Skeletal muscle satellite cell (primary cell): ENCODE measurements at regions not wholly inside any gene's neighbourhood (a gene's known extent, or its start where the extent isn't known, plus 50 kb on each side); places are given as distances from the start of the nearest gene placed in this dataset.

Experiments used
- H3K27me3 ChIP-seq: 2 replicates; pipeline ENCODE4 v1.7.0; 2013; ENCODE audit warnings: low read length; ENCODE audit not compliant: control insufficient read depth, insufficient read depth
- H3K36me3 ChIP-seq: 2 replicates; pipeline ENCODE4 v1.7.0; 2013; ENCODE audit warnings: mild to moderate bottlenecking, control low read depth, low read length; ENCODE audit not compliant: insufficient read depth
- H3K4me1 ChIP-seq: 2 replicates; pipeline ENCODE4 v1.7.0; 2013; ENCODE audit warnings: low read length; ENCODE audit not compliant: control insufficient read depth, insufficient read depth
- H3K4me2 ChIP-seq: 2 replicates; pipeline ENCODE4 v1.7.0; 2013; ENCODE audit warnings: mild to moderate bottlenecking, low read length
- H3K4me3 ChIP-seq: 2 replicates; pipeline ENCODE4 v1.7.0; 2013; ENCODE audit warnings: low read length
- H3K9ac ChIP-seq: 2 replicates; pipeline ENCODE4 v1.7.0; 2013; ENCODE audit warnings: mild to moderate bottlenecking, low read depth, low read length, moderate library complexity
- H3K9me3 ChIP-seq: replicated peaks from 2 replicates; pipeline ENCODE4 v1.7.0; 2013; ENCODE audit warnings: mild to moderate bottlenecking, control low read depth, low read length

DNA sequence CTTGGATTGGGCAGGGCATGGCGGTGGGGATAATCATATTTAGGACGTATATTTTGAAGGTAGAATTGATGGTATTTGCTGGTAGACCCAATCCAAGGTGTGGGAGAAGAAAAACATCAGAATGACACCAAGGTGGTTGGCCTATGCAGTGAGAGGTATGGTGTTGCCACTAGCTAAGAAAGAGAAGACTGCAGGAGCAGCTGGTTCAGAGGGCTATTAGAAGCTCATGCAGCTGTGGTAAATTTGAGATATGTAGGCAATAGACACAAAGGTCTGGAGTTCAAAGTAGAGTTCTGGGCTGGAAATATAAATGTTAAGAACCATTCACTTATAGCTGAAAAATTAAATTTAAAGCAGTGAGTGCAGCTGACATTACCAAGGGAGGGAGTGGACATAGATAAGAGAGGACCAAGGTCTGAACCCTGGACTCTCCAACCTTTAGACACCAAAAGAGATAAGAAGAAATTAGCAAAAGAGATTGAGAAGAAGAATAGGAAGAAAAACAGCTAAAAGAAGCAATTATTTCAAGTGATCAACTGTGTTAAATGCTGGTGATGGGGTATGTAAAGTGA is 74.7 kb upstream of the FAM169A start:
- no peaks in the 10 kb centered on the region for H3K9me3 ChIP-seq
- H3K4me2 ChIP-seq, result no peak overlapping the region
- H3K4me3 ChIP-seq, result no peak overlapping the region
- no peaks in the 10 kb centered on the region for H3K4me1 ChIP-seq
- H3K9ac ChIP-seq, result no peak overlapping the region
- H3K27me3 ChIP-seq, result peaks cover 30% of the 10 kb centered on the region
- H3K36me3 ChIP-seq, result no peaks in the 10 kb centered on the region

DNA sequence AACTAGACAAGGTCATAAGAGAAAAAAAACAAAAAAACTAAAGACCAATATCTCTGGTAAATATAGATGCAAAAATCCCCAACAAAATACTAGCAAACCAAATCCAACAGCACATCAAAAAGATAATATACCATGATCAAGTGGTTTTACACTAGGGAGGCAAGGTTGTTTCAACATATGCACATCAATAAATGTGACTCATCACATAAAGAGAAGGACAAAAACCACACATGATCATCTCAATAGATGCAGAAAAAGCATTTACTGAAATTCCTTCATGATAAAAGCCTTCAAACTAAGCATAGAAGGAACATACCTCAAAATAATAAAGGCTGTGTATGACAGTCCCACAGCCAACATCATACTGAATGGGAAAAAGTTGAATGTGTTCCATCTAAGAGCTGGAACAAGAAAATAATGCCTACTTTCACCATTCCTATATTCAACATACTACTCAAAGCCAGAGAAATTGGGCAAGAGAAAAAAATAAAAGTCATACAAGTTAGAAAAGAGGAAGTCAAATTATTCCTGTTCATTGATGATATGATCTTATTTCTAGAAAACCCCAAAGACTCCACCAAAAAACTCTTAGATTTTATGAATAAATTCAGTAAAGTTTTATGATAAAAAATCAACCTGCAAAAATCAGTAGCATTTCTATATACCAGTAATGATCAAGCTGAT is 72.2 kb upstream of the FAM169A start:
- Histone ChIP-seq H3K4me1 (no peaks in the 10 kb centered on the region), H3K9me3 (no peaks in the 10 kb centered on the region), H3K36me3 (no peaks in the 10 kb centered on the region), H3K27me3 (peaks cover 28% of the 10 kb centered on the region), H3K4me2 (no peak overlapping the region), H3K9ac (no peak overlapping the region), H3K4me3 (no peak overlapping the region)

DNA sequence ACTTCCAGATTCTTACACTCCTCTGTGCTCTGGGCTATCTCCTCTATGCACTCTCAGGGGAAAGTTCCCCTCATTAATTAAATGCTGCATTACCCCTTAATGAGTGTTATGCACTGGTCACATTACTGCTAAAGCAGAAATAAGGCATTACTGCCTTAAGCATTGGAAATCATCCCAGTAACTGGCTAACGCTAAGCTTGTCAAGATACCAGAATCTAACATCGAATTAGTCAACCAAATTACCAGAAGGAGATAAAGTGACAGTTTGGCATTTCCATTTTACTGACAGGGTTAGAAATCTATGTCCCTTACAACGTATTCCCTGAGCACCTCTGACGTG is 69.5 kb upstream of the FAM169A start:
- H3K9me3 ChIP-seq, result no peaks in the 10 kb centered on the region
- H3K9ac ChIP-seq, result no peak overlapping the region
- H3K27me3 ChIP-seq, result peaks cover 27% of the 10 kb centered on the region
- H3K4me2 ChIP-seq, result no peak overlapping the region
- H3K4me3 ChIP-seq, result no peak overlapping the region
- no peaks in the 10 kb centered on the region for H3K4me1 ChIP-seq
- H3K36me3 ChIP-seq, result no peaks in the 10 kb centered on the region

DNA sequence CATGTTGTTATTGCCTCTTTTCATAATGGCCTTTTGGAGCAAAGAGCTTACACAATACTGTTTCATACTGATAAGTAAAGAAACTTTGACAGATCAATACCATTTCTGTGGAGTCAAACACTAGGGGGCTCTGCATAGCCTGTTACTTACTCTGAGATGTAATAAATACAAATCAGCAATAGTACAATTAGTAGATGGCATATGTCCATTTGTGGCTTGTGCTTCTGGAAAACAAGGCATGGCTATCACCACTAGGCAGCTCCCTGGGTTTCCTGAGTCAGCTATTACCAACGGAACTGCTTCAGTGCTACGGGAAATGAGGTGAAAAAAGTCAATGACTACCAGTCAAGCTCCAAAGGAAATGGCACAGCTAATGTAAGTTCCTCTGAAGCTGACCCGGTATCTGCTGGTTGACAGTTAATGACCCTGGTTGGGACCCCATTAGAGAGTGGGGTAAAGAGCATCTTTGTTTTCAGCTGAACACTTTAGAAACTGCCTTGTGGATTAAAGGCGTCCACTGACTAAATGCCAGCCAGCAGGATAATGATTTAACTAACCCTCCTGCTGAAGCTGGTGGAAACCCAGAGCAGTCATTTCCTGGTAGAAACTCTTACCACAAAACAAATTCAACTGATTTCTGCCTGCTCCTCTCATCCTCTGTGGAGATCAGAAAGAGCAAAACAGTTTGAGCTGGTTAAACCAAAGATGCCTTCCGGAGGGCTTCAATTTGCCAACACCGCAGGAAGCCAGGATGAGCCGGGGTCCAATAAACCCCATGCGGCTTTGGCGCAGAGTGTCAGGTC is 69.0 kb upstream of the FAM169A start:
- Histone ChIP-seq H3K4me3 (no peak overlapping the region), H3K36me3 (no peaks in the 10 kb centered on the region), H3K4me2 (peak overlapping the region; percentile 9), H3K9ac (no peak overlapping the region), H3K9me3 (no peaks in the 10 kb centered on the region), H3K27me3 (peaks cover 24% of the 10 kb centered on the region), H3K4me1 (no peaks in the 10 kb centered on the region)

DNA sequence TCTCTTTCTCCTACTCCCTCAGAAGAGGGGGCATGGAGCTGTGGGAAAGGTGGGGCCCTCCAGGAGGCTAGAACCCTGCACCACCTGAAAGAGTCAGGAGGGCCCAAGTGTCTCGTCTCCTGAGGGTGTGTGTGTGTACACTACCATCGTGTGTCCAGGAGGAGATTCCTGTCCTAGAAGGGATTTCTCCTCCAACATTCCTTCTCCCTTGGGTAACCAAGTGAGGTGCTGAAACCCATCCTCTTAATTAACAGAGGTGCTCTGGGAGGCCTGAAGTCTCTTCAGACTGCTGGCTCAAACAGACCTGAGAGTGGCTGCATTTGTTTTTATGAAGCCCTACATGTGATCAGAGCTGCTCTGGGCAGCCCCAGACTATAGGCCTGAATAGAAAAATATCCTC is 61.1 kb upstream of the FAM169A start:
- H3K9ac ChIP-seq, result no peak overlapping the region
- H3K4me1 ChIP-seq, result no peaks in the 10 kb centered on the region
- H3K27me3 ChIP-seq, result peaks cover 11% of the 10 kb centered on the region
- no peak overlapping the region for H3K4me2 ChIP-seq
- H3K4me3 ChIP-seq, result no peak overlapping the region
- no peaks in the 10 kb centered on the region for H3K9me3 ChIP-seq
- no peaks in the 10 kb centered on the region for H3K36me3 ChIP-seq

DNA sequence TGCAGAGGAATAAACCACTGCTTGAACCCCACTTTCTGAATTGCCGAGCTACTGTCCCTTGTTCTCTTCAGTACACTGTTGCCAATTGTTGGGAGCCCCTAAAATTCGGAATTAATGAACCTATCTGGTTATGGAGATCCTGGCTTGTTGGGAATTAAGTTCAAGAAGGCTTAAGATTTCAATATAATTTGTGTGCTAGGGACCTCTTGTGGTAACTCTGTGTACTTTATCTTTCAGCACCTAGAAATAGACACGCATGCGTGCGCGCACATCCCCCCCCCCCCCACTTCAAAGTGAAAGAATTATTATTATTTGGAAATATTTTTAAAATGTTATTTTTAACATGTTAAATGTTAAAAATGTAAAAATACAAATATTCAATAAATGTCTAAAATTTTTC is 53.3 kb upstream of the FAM169A start:
- H3K4me2 ChIP-seq, result no peak overlapping the region
- no peak overlapping the region for H3K9ac ChIP-seq
- H3K4me1 ChIP-seq, result peaks cover 10% of the 10 kb centered on the region
- peaks cover 7% of the 10 kb centered on the region for H3K9me3 ChIP-seq
- H3K4me3 ChIP-seq, result no peak overlapping the region
- no peaks in the 10 kb centered on the region for H3K27me3 ChIP-seq
- H3K36me3 ChIP-seq, result no peaks in the 10 kb centered on the region

DNA sequence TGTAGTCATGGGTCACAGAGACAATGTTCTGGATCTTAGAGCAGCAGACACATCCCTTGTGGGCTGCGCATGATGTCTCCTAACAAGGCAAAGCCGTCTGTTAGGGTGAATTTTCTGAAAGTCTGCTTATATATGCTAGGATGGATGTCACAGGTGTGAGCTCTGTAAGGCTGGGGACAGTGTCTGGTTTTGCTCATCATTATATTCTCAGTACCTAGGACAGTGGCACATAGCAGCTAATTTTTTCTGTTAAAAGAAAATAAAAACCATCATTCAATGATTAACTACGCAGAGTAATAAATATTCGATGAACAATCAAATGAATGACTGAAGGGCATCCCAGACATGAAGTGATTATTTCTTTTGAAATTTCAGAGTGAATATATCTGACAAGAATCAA is 52.9 kb upstream of the FAM169A start:
- Histone ChIP-seq H3K4me3 (no peak overlapping the region), H3K4me1 (peaks cover 10% of the 10 kb centered on the region), H3K36me3 (no peaks in the 10 kb centered on the region), H3K4me2 (no peak overlapping the region), H3K9me3 (peaks cover 7% of the 10 kb centered on the region), H3K9ac (no peak overlapping the region), H3K27me3 (no peaks in the 10 kb centered on the region)

DNA sequence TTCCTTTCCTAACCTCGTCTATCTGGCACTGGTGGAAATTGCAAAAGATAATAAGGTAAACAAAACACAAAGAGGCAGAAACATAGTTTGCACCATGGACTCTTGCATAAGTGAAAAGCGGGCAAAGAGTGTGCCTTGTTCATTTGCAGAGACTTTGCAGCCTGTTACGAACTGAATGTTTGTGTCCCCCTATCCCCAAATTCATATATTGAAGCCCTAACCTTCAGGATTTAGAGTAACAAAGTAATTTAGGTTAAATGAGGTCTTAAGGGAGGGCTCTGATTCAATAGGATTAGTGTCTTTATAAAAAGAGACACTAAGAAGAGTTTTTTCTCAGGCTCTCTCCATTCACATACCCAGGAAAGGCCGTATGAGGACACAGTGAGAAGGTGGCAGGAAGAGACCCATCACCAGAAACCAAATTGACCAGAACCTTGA is 52.1 kb upstream of the FAM169A start:
- Histone ChIP-seq H3K4me3 (no peak overlapping the region), H3K9me3 (peaks cover 7% of the 10 kb centered on the region), H3K9ac (no peak overlapping the region), H3K36me3 (no peaks in the 10 kb centered on the region), H3K4me2 (no peak overlapping the region), H3K27me3 (no peaks in the 10 kb centered on the region), H3K4me1 (peaks cover 10% of the 10 kb centered on the region)

DNA sequence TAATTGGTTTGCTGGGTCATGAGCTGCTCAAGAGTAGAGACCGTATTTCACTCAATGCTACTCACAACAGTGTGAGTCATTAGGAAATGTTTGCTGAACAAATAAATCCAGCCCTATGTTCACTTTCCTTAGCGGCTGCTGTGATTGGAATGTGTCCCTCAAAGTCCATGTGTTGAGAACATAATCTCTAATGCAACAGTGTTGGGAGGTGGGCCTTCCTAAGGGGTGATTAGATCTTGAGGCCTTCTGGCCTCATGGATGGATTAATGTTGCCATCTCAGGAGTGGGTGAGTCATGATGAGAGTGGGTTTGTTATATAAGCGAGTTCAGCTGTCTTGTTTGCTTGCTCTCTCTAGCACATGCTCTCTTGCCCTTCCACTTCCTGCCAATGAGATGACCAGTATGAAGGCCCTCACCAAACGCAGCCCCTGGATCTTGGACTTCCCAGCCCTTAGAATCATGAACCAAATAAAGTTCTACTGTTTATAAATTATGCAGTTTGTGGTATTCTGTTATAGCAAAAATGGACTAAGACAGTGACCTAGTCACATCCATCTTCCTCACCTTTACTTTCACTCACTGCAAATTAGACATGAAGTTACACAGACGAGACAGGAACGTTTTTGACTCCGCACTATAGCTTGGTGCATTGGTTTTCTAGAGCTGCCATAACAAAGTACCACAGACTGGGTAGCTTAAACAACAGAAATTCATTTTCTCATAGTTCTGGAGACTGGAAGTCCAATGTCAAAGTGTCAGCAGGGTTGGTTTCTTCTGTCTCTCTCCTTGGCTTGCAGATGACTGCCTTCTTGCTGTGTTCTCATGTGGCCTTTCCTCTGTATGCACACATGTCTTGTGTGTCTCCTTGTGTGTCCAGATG is 50.9 kb upstream of the FAM169A start:
- Histone ChIP-seq H3K27me3 (no peaks in the 10 kb centered on the region), H3K9me3 (peaks cover 7% of the 10 kb centered on the region), H3K9ac (no peak overlapping the region), H3K4me2 (no peak overlapping the region), H3K4me3 (no peak overlapping the region), H3K4me1 (peaks cover 10% of the 10 kb centered on the region), H3K36me3 (no peaks in the 10 kb centered on the region)
